OCI-LY7 (cell line): ENCODE measurements at regions not wholly inside any gene's neighbourhood (a gene's known extent, or its start where the extent isn't known, plus 50 kb on each side); places are given as distances from the start of the nearest gene placed in this dataset.

ENCODE experiments used
- BruUV-seq: library from RNA; stranded (reverse); fragments of 400-500 nt; replicated peaks from 2 replicates; lab custom pipeline; 2021; lab: Mats Ljungman, UMichigan
- CTCF ChIA-PET: fragments of 300-600 bp; sonication (Branson Sonifier 250); formaldehyde crosslinking; loops from one replicate; lab custom pipeline; 2022; ENCODE audit warnings: antibody characterized with exemption; ENCODE audit not compliant: unreplicated experiment; lab: Charles Lee
- POLR2A ChIA-PET: fragments of 300-600 bp; sonication (Branson Sonifier 250); formaldehyde crosslinking; loops from one replicate; lab custom pipeline; 2022; ENCODE audit warnings: antibody characterized with exemption; lab: Charles Lee
- DNase-seq: peaks from one replicate; pipeline ENCODE4 v3.0.0-alpha.2; 2015; ENCODE audit warnings: low spot score
- H2AFZ ChIP-seq: fragments of 200-600 bp; sonication (generic), shearing (Covaris generic); 2 replicates; pipeline ENCODE4 v1.6.1; 2014; ENCODE audit warnings: mild to moderate bottlenecking, antibody characterized with exemption, low read length, moderate library complexity
- H3K27ac ChIP-seq: fragments of 200-600 bp; sonication (generic); 2 replicates; pipeline ENCODE4 v1.5.1; 2014; ENCODE audit warnings: mixed run types, low read depth, mild to moderate bottlenecking, moderate library complexity, low read length, inconsistent platforms; ENCODE audit not compliant: poor library complexity, severe bottlenecking
- H3K36me3 ChIP-seq: fragments of 200-600 bp; sonication (generic); 2 replicates; pipeline ENCODE4 v1.6.1; 2014; ENCODE audit warnings: mild to moderate bottlenecking, antibody characterized with exemption, low read length, moderate library complexity, mixed read lengths; ENCODE audit not compliant: insufficient read depth
- H3K4me1 ChIP-seq: fragments of 200-600 bp; sonication (generic); 2 replicates; pipeline ENCODE4 v1.5.1; 2014; ENCODE audit warnings: mild to moderate bottlenecking, low read length; ENCODE audit not compliant: insufficient read depth, poor library complexity, severe bottlenecking
- H3K4me2 ChIP-seq: fragments of 200-600 bp; sonication (generic); 2 replicates; pipeline ENCODE4 v1.6.1; 2014; ENCODE audit warnings: mild to moderate bottlenecking, low read length
- H3K4me3 ChIP-seq: fragments of 200-600 bp; sonication (generic); 2 replicates; pipeline ENCODE4 v1.5.1; 2014; ENCODE audit warnings: mild to moderate bottlenecking, low read depth, low read length; ENCODE audit not compliant: poor library complexity, severe bottlenecking
- H3K79me2 ChIP-seq: fragments of 200-600 bp; sonication (generic); 2 replicates; pipeline ENCODE4 v1.6.1; 2016; ENCODE audit warnings: low read depth, mild to moderate bottlenecking, low read length, moderate library complexity, mixed read lengths; ENCODE audit not compliant: insufficient read depth
- H3K9me2 ChIP-seq: fragments of 200-600 bp; sonication (generic); 2 replicates; pipeline ENCODE4 v1.6.1; 2016; ENCODE audit warnings: mild to moderate bottlenecking, low read length, mixed read lengths; ENCODE audit not compliant: insufficient read depth
- H3K9me3 ChIP-seq: fragments of 200-600 bp; sonication (generic); 2 replicates; pipeline ENCODE4 v1.6.1; 2014; ENCODE audit warnings: mild to moderate bottlenecking, mixed run types, low read length, mixed read lengths
- H4K20me1 ChIP-seq: fragments of 200-600 bp; sonication (generic); 2 replicates; pipeline ENCODE4 v1.6.1; 2014; ENCODE audit warnings: mild to moderate bottlenecking, antibody characterized with exemption, low read length, moderate library complexity, mixed read lengths; ENCODE audit not compliant: insufficient read depth
- EZH2phosphoT487 ChIP-seq: fragments of 200-600 bp; sonication (generic); IDR thresholded peaks from 2 replicates; pipeline ENCODE4 v1.6.1; 2018; ENCODE audit warnings: low read depth, borderline replicate concordance, mild to moderate bottlenecking, mixed run types, antibody characterized with exemption, low read length, moderate library complexity, mixed read lengths
- intact Hi-C: fragments of 100-400 bp; cut with micrococcal nuclease; formaldehyde crosslinking; loops from one replicate; pipeline ENCODE4 v1.10.0; 2022; ENCODE audit not compliant: unreplicated experiment
- TF ChIP-seq, protein P1 (sequence below): fragments of 200-600 bp; sonication (generic); conservative IDR thresholded peaks from 2 replicates; pipeline ENCODE4 v1.5.1; 2014; ENCODE audit warnings: mild to moderate bottlenecking, antibody characterized with exemption, low read length, moderate library complexity, mixed read lengths

DNA sequence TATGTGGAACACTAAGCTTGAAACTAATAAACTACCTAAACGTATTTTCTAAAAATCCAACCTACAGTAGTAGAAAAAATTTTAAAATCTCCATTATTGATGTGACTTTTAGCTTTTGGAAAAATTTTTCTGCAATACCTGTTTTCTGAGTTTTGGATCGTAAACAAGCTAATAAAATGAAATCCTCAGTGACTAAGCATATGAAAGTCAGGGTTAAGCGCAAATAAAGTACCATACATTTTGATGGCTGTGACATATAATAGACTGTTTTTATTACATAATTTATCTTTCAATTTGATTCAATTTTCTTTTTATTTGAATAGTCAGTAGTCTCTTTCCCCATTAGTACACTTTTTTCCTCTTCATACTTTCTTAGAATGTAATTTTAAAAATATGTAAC, 683.6 kb downstream of the NUP35 start:
- H3K79me2 ChIP-seq = no peaks in the 10 kb centered on the region
- ChIA-PET CTCF (no interaction called here), POLR2A (no interaction called here)
- H4K20me1 ChIP-seq = no peaks in the 10 kb centered on the region
- H2AFZ ChIP-seq = no peak overlapping the region
- H3K27ac ChIP-seq = no peak overlapping the region
- no peak for DNase-seq
- no peaks in the 10 kb centered on the region for H3K9me2 ChIP-seq
- H3K4me1 ChIP-seq = no peaks in the 10 kb centered on the region
- no peak overlapping the region for H3K4me3 ChIP-seq
- no peaks in the 10 kb centered on the region for H3K36me3 ChIP-seq
- no TSS peak for BruUV-seq
- intact Hi-C loops = no loop called here
- no peaks in the 10 kb centered on the region for H3K9me3 ChIP-seq
- no peak for TF ChIP-seq EZH2phosphoT487
- TF ChIP-seq, protein P1, sequence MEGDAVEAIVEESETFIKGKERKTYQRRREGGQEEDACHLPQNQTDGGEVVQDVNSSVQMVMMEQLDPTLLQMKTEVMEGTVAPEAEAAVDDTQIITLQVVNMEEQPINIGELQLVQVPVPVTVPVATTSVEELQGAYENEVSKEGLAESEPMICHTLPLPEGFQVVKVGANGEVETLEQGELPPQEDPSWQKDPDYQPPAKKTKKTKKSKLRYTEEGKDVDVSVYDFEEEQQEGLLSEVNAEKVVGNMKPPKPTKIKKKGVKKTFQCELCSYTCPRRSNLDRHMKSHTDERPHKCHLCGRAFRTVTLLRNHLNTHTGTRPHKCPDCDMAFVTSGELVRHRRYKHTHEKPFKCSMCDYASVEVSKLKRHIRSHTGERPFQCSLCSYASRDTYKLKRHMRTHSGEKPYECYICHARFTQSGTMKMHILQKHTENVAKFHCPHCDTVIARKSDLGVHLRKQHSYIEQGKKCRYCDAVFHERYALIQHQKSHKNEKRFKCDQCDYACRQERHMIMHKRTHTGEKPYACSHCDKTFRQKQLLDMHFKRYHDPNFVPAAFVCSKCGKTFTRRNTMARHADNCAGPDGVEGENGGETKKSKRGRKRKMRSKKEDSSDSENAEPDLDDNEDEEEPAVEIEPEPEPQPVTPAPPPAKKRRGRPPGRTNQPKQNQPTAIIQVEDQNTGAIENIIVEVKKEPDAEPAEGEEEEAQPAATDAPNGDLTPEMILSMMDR = no peak
- no peak overlapping the region for H3K4me2 ChIP-seq

DNA sequence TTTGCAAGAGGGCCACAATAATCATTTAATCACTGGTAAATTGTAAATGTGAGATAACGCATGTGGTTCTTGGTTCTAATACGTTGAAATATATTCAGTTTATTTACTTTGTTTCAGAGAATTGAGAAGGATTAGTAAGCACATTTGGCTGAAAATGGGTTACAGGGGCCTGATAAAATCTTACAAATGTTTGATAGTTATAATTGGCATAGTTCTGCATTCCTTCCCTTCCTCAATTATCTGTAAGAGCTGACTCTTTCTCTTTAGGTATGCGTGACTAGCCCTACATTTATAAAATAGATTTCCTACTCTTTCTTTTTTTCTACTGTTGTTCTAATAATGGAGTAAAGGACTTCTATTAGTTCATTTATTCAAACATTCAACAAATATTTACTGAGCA, 685.2 kb downstream of the NUP35 start:
- POLR2A ChIA-PET = no interaction called here
- H2AFZ ChIP-seq = no peak overlapping the region
- no peak overlapping the region for H3K4me2 ChIP-seq
- no peak overlapping the region for H3K4me3 ChIP-seq
- no peak overlapping the region for H3K27ac ChIP-seq
- no TSS peak for BruUV-seq
- H3K9me3 ChIP-seq = no peaks in the 10 kb centered on the region
- H4K20me1 ChIP-seq = no peaks in the 10 kb centered on the region
- DNase-seq = no peak
- H3K4me1 ChIP-seq = no peaks in the 10 kb centered on the region
- CTCF ChIA-PET = no interaction called here
- H3K9me2 ChIP-seq = no peaks in the 10 kb centered on the region
- TF ChIP-seq, protein P1 = no peak
- TF ChIP-seq EZH2phosphoT487 = no peak
- intact Hi-C loops = no loop called here
- no peaks in the 10 kb centered on the region for H3K36me3 ChIP-seq
- H3K79me2 ChIP-seq = no peaks in the 10 kb centered on the region

DNA sequence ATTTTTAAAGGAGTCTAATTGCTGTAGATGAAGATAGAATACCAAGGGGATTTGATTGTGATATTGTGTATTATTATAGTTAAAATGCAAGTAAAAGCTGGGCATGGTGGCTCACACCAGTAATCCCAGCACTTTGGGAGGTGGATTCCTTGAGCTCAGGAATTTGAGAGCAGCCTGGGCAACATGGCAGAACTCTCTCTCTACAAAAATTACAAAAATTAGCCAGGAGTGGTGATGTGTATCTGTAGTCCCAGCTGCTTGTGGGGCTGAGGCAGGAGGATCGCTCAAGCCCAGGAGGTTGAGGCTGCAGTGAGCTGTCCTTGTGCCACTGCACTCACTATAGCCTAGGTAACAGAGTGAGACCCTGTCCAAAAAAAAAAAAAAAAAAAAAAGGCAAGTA, 687.0 kb downstream of the NUP35 start:
- no peak for DNase-seq
- Histone ChIP-seq H4K20me1 (no peaks in the 10 kb centered on the region), H2AFZ (no peak overlapping the region), H3K4me2 (no peak overlapping the region), H3K27ac (no peak overlapping the region), H3K4me1 (no peaks in the 10 kb centered on the region), H3K4me3 (no peak overlapping the region), H3K9me2 (no peaks in the 10 kb centered on the region), H3K79me2 (no peaks in the 10 kb centered on the region), H3K36me3 (no peaks in the 10 kb centered on the region), H3K9me3 (no peaks in the 10 kb centered on the region)
- TF ChIP-seq, protein P1 = no peak
- TF ChIP-seq EZH2phosphoT487 = no peak
- POLR2A ChIA-PET = interaction anchor here (0.7 kb wide), 1 partner anchor 545 kb away, joined by 4 read pairs; no protein-coding TSS in a partner anchor
- CTCF ChIA-PET = no interaction called here
- intact Hi-C loops = no loop called here
- BruUV-seq = no TSS peak
